Stomach (tissue), 8 donors: ENCODE measurements at regions not wholly inside any gene's neighbourhood (a gene's known extent, or its start where the extent isn't known, plus 50 kb on each side); places are given as distances from the start of the nearest gene placed in this dataset.

Experiments used
- DNase-seq, 2 donors: peaks; one replicate each; pipeline versions ENCODE4 v3.0.0 to v3.0.0-alpha.2; 2013 to 2019
- H3K27ac ChIP-seq, 5 donors: fragments of 200-600 bp in 4 of 5; sonication (generic) in 4 of 5; one replicate each; pipeline ENCODE4 v1.5.1; 2013 to 2019; ENCODE audit warnings: mild to moderate bottlenecking in 1 of 5, moderate library complexity in 1 of 5
- H3K27me3 ChIP-seq, 3 donors: fragments of 200-600 bp; sonication (generic); one replicate each; pipeline ENCODE4 v1.5.1; 2017 to 2019; ENCODE audit warnings: mixed run types in 1 of 3
- H3K36me3 ChIP-seq, 4 donors: fragments of 200-600 bp; sonication (generic); 1 replicate in 3 of 4; 2 replicates in 1 of 4; pipeline ENCODE4 v1.5.1; 2016 to 2019
- H3K4me1 ChIP-seq, 4 donors: fragments of 200-600 bp; sonication (generic); one replicate each; pipeline ENCODE4 v1.5.1; 2016 to 2019
- H3K4me3 ChIP-seq, 4 donors: fragments of 200-600 bp; sonication (generic) in 3 of 4; one replicate each; pipeline ENCODE4 v1.5.1; 2016 to 2019; ENCODE audit warnings: mild to moderate bottlenecking in 1 of 4
- H3K9me3 ChIP-seq, 4 donors: fragments of 200-600 bp; sonication (generic); one replicate each; pipeline ENCODE4 v1.5.1; 2016 to 2019
- CTCF ChIP-seq, 7 experiments: fragments of 450-650 bp in 4 of 7; fragments of 200-600 bp in 3 of 7; sonication (generic) in 3 of 7; IDR thresholded peaks; one replicate each; pipeline ENCODE4 v1.5.1; 2016 to 2019; ENCODE audit warnings: antibody characterized with exemption in 7 of 7, control low read depth in 2 of 7, mild to moderate bottlenecking in 1 of 7
- EP300 ChIP-seq: sonication (generic); formaldehyde crosslinking; IDR thresholded peaks from one replicate; pipeline ENCODE4 v1.6.1; 2017; ENCODE audit warnings: antibody characterized with exemption
- POLR2A ChIP-seq, 4 donors: fragments of 450-650 bp; IDR thresholded peaks; one replicate each; pipeline ENCODE4 v1.6.1; 2016; ENCODE audit warnings: antibody characterized with exemption in 4 of 4, control low read depth in 2 of 4, mild to moderate bottlenecking in 1 of 4, moderate library complexity in 1 of 4
- POLR2AphosphoS5 ChIP-seq, 3 donors: sonication (generic); formaldehyde crosslinking; IDR thresholded peaks; one replicate each; pipeline ENCODE4 v1.6.1; 2016; ENCODE audit warnings: antibody characterized with exemption in 3 of 3
- WGBS, 5 donors: extraction: QIAGEN DNeasy Blood & Tissue Kit in 3 of 5; methylation state at CpG; one replicate each; pipeline versions ENCODE4 v1.1.5 to v1.1.7; 2013 to 2018; 5-methylcytosine and 5-hydroxymethylcytosine counted together
- intact Hi-C: fragments of 100-400 bp; cut with DNase I; formaldehyde crosslinking; loops from one replicate; pipeline ENCODE4 v1.15.1; 2023; ENCODE audit warnings: low total_unique reads
- donor health status: healthy with polysubstance abuse.
- donor health status: Bipolar disorder and iron deficiency.
- donor health status: healthy.

- Histone ChIP-seq H3K27me3 (no peaks in the 10 kb centered on the region), H3K27ac (peak overlapping the region; percentile 95 to 98 (median 98)), H3K36me3 (no peaks in the 10 kb centered on the region), H3K4me3 (peak overlapping the region; percentile 76 to 91 (median 84)), H3K4me1 (peaks cover 5 to 43% (median 31%) of the 10 kb centered on the region in 4 donors), H3K9me3 (no peaks in the 10 kb centered on the region)
- TF ChIP-seq POLR2AphosphoS5 (IDR thresholded peaks at IDR 0.05) (peak; percentile 24 to 83 (median 81)), CTCF (IDR thresholded peaks at IDR 0.05) (peak in 1 of 7 experiments; percentile 2), POLR2A (IDR thresholded peaks at IDR 0.05) (peak in 1 of 4 donors; percentile 39), EP300 (no peak)
- peak; percentile 95 to 97 for DNase-seq
- WGBS, 5 donors: 0 to 1% (median 1%) methylated on average over 37 to 121 of the region's 121 CpGs
- intact Hi-C loops: no loop called here
Measured at GRCh38 chr3:11719406-11720303, 75.9 kb upstream of the VGLL4 start.

- TF ChIP-seq POLR2A (IDR thresholded peaks at IDR 0.05) (no peak), POLR2AphosphoS5 (IDR thresholded peaks at IDR 0.05) (peak in 1 of 3 donors; percentile 2)
- peak overlapping the region; percentile 95 to 98 (median 98) for H3K27ac ChIP-seq
- WGBS, 5 donors: 0 to 1% (median 0%) methylated on average over 30 to 44 of the region's 44 CpGs
- peak; percentile 69 to 82 for DNase-seq
- intact Hi-C loops: no loop called here
- no peaks in the 10 kb centered on the region for H3K9me3 ChIP-seq
- H3K4me3 ChIP-seq: peak overlapping the region; percentile 76 to 91 (median 84)
- peaks cover 5 to 43% (median 31%) of the 10 kb centered on the region in 4 donors for H3K4me1 ChIP-seq
- no peaks in the 10 kb centered on the region for H3K27me3 ChIP-seq
- no peaks in the 10 kb centered on the region for H3K36me3 ChIP-seq
Measured at GRCh38 chr3:11718637-11719405, 75.1 kb upstream of the VGLL4 start.

GRCh38 chr3:11717768-11718636 is 74.3 kb upstream of the VGLL4 start:
- Histone ChIP-seq H3K36me3 (no peaks in the 10 kb centered on the region), H3K4me1 (peaks cover 5 to 43% (median 31%) of the 10 kb centered on the region in 4 donors), H3K27ac (peak overlapping the region; percentile 95 to 98 (median 98)), H3K27me3 (no peaks in the 10 kb centered on the region), H3K9me3 (no peaks in the 10 kb centered on the region), H3K4me3 (peak overlapping the region; percentile 76 to 91 (median 84))
- WGBS, 5 donors: 5 to 11% (median 8%) methylated on average over 9 of the region's 9 CpGs
- peak in 1 of 2 donors; percentile 72 for DNase-seq
- intact Hi-C loops: no loop called here
- TF ChIP-seq EP300 (no peak), POLR2A (IDR thresholded peaks at IDR 0.05) (no peak), POLR2AphosphoS5 (IDR thresholded peaks at IDR 0.05) (peak in 1 of 3 donors; percentile 1), CTCF (IDR thresholded peaks at IDR 0.05) (no peak)

- H3K9me3 ChIP-seq: no peaks in the 10 kb centered on the region
- no peak for DNase-seq
- H3K36me3 ChIP-seq: no peaks in the 10 kb centered on the region
- H3K4me3 ChIP-seq: peak overlapping the region in 1 of 4 donors; percentile 84
- WGBS, 5 donors: 15 to 38% (median 26%) methylated on average over 6 of the region's 6 CpGs
- peaks cover 5 to 43% (median 31%) of the 10 kb centered on the region in 4 donors for H3K4me1 ChIP-seq
- TF ChIP-seq POLR2AphosphoS5 (IDR thresholded peaks at IDR 0.05) (no peak), EP300 (no peak), CTCF (IDR thresholded peaks at IDR 0.05) (no peak), POLR2A (IDR thresholded peaks at IDR 0.05) (no peak)
- no peaks in the 10 kb centered on the region for H3K27me3 ChIP-seq
- intact Hi-C loops: no loop called here
- peak overlapping the region in 4 of 5 donors; percentile 95 to 98 (median 98) for H3K27ac ChIP-seq
Measured at GRCh38 chr3:11717301-11717700, 73.6 kb upstream of the VGLL4 start.
